Putamen (tissue), 1 donor: ENCODE measurements at regions not wholly inside any gene's neighbourhood (a gene's known extent, or its start where the extent isn't known, plus 50 kb on each side); places are given as distances from the start of the nearest gene placed in this dataset.

ENCODE experiments used
- DNase-seq: peaks from one replicate; pipeline ENCODE4 v3.0.0-alpha.2; 2016; ENCODE audit warnings: low spot score

GRCh38 chr10:31709476-31709875 lies 219.2 kb downstream of the ARHGAP12 start:
- DNase-seq = no peak

GRCh38 chr10:31709028-31709427 lies 219.6 kb downstream of the ARHGAP12 start:
- no peak for DNase-seq

GRCh38 chr10:31708474-31708873 lies 220.2 kb downstream of the ARHGAP12 start:
- no peak for DNase-seq

DNA sequence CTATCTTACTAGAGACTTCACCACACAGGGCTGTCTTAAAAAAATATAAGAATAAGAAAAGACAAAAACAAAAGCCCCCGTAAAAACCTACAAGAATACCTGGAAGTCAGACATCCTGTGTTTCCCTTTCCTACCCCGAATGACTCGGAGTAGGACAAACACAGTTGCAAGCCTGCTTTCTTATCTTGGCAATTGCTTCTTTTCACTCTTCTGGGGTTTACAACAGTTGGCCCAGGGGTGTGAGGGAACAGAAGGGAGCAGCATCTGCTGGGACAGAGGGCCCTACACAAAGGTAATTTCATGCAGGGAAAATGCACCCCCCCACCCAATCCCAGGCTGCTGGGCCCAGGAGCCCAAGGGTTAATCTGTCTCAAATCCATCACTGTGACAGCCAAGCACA lies 220.6 kb downstream of the ARHGAP12 start:
- no peak for DNase-seq

- peak; percentile 71 for DNase-seq
These were observed 221.3 kb downstream of the ARHGAP12 start for GRCh38 chr10:31707093-31708039.

- no peak for DNase-seq
These were observed 222.1 kb downstream of the ARHGAP12 start for GRCh38 chr10:31706464-31707092.

- DNase-seq = no peak
These were observed 223.5 kb downstream of the ARHGAP12 start for GRCh38 chr10:31705136-31705535.

GRCh38 chr10:31704195-31704594 lies 224.4 kb downstream of the ARHGAP12 start:
- no peak for DNase-seq

- no peak for DNase-seq
These were observed 225.7 kb downstream of the ARHGAP12 start for GRCh38 chr10:31702954-31703353.

GRCh38 chr10:31702005-31702404 lies 226.6 kb downstream of the ARHGAP12 start:
- DNase-seq = no peak

- DNase-seq = no peak
These were observed 227.1 kb downstream of the ARHGAP12 start for GRCh38 chr10:31701546-31701945.

DNA sequence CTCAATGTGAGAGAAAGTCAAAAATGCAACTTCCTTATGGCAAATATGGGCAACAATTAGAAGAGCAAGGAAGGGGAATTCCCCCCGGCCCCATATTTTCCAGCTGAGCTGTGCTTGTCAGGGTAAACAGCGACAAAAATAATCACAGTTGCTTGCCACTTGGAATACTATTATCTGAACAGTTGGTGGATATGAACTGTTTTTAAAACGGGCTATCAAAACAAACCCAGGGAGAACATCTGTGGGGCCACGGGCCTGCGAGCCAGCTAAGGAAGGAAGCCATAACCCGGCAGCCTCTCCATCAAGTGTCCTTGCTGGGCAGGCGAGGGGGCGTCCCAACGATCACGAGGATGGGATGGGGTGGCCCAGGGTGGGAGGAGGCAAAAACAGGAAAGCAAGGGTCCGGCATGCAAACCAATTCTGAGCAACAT lies 228.4 kb downstream of the ARHGAP12 start:
- no peak for DNase-seq

GRCh38 chr10:31698181-31698830 lies 230.3 kb downstream of the ARHGAP12 start:
- no peak for DNase-seq

DNA sequence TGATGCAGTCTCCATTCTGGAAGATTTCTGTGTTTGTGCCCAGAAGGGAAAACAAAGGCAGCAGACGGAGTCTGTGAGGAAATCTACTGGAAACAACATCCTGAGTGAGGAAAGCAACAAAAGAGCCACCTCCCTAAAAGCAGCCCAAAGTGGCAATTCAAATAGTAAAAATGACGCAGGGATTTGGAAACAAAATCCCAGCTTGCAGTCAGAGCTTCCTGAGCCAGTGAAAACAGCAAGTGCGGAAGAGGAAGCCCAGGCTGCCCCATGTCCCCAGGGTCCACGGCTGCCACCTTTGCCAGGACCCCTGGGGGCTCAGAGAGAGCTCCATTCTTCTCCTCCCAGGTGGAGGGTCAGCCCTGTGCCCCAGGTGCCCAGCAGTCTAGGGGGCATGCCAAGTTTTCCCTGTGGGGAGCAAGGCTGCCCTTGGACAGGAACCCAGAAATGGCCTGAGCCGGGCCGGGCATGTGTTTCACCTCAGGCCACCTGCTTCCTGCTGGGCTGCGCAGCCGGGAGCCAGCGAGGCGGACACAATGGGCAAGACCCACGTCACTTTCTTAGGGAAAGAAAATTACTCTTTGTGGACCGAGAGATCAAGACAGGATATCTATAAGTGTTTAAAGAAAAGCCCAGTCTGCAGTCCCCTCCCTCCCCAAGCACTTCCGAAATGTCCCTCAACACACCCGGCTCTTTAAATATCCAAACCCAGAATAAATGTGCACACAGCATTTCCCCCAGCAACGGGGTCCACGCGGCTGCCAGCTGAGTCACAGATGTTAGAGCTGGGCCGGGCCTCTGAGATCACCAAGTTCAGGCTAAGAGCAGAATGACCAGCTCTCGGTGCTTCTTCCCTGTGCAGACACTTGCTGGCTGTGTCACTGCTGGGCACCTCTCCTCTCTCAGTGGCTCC lies 231.1 kb downstream of the ARHGAP12 start:
- peak; percentile 62 for DNase-seq

GRCh38 chr10:31694929-31695837 lies 233.4 kb downstream of the ARHGAP12 start:
- no peak for DNase-seq

DNA sequence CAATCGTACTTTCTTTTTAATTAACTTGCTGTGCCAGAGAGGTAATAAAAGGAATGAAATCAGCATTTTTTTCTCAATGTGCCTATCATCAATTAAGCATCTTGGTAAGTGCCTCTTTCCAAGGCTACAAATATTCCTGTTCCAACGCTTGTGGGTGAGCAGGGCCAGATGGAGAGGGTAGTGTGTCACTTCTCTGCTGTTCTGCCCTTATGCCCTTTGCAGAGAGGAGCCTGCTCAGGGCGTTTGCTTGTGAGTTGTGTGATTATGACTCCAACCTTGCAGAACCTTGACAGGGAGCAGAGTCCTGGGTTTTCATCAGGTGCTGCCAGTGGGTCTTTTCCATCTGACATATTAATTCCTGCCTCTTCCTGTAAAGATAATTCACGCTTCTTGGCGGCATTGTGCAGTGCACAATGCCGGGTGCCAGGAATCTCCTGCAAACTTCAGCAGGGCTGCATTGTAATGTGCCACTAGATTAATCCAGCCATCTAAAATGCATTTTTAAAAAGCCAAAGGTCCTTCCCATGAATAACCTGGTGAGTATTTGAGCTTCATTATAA lies 234.4 kb downstream of the ARHGAP12 start:
- DNase-seq = no peak

- DNase-seq = no peak
These were observed 235.1 kb downstream of the ARHGAP12 start for GRCh38 chr10:31693491-31693890.

DNA sequence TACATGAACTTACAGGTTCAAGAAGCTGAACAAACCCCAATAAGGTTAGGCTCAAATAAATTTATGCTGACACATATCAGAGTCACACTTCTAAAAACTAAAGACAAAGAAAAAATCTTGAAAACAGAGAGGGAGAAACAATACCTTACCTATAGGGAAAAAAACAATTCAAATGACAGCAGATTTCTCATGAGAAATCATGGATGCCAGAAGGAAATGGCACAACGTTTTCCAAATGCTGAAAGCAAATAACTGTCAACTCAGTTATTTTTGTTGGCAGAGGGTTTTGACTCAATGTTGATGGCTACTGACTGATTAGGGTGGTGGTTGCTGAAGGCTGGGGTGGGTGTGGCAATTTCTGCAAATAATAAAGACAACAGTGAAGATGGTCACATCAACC lies 239.4 kb downstream of the ARHGAP12 start:
- DNase-seq = no peak

DNA sequence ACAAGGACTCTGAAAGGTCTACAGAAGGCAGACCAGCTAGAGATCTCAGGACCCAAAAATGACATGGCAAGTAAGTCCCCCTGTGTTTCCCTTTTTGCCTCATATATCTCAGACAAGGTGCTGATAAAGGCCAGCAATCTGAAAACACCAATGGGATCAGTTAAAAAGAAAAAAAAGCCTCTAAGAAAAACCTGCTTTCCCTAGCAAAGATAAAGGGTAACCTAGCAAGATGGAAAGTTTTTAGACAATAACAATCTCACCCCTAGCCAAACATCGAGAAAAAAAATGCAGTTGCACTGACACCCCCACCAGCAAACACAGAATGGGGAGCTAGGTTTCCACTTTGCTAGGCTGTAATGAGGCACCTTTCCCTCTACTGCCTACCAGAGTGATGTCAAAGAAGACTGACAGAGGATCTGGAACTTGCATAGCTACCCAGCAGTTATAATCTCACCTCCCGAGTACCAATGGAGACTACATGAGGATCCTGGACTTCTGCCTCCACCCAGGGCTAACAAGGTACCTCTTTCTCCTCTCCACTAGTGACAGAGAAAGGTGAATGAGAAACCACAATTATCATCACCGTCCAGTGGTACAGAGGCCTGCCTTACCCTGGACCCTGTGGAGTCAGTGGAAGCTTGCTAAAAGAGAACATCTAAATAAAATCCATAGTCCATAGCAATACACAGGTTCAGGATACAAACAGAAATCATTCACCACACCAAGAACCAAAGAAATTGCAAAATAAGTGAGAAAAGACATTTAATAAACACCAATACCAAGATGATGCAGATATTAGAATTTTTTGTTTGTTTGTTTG lies 240.8 kb downstream of the ARHGAP12 start:
- no peak for DNase-seq
